Glutamatergic neuron (in vitro differentiated cells): ENCODE measurements at regions not wholly inside any gene's neighbourhood (a gene's known extent, or its start where the extent isn't known, plus 50 kb on each side); places are given as distances from the start of the nearest gene placed in this dataset.

ENCODE experiments used
- DNase-seq: peaks from one replicate; pipeline ENCODE4 v3.0.0; 2022
- H3K27ac Mint-ChIP-seq: one replicate; pipeline ENCODE4 v1.8.0; 2020; ENCODE audit warnings: mild to moderate bottlenecking, mixed read lengths, inconsistent platforms; ENCODE audit not compliant: unreplicated experiment
- H3K27me3 Mint-ChIP-seq: one replicate; pipeline ENCODE4 v1.8.0; 2020; ENCODE audit warnings: mild to moderate bottlenecking, moderate library complexity, mixed read lengths, inconsistent platforms; ENCODE audit not compliant: unreplicated experiment
- H3K36me3 Mint-ChIP-seq: one replicate; pipeline ENCODE4 v1.8.0; 2020; ENCODE audit warnings: mild to moderate bottlenecking, mixed read lengths, inconsistent platforms; ENCODE audit not compliant: unreplicated experiment
- H3K4me1 Mint-ChIP-seq: one replicate; pipeline ENCODE4 v1.8.0; 2020; ENCODE audit warnings: mild to moderate bottlenecking, low read depth, mixed read lengths, inconsistent platforms; ENCODE audit not compliant: unreplicated experiment
- H3K4me3 Mint-ChIP-seq: one replicate; pipeline ENCODE4 v1.8.0; 2020; ENCODE audit warnings: mild to moderate bottlenecking, mixed read lengths, inconsistent platforms; ENCODE audit not compliant: unreplicated experiment
- H3K9me3 Mint-ChIP-seq: one replicate; pipeline ENCODE4 v1.8.0; 2020; ENCODE audit warnings: mild to moderate bottlenecking, moderate library complexity, mixed read lengths, inconsistent platforms; ENCODE audit not compliant: unreplicated experiment
- TF ChIP-seq, protein P1 (sequence below): fragments of 200-600 bp; sonication (generic); IDR thresholded peaks from one replicate; pipeline ENCODE4 v1.5.0; 2021; ENCODE audit not compliant: partially characterized antibody, unreplicated experiment

DNA sequence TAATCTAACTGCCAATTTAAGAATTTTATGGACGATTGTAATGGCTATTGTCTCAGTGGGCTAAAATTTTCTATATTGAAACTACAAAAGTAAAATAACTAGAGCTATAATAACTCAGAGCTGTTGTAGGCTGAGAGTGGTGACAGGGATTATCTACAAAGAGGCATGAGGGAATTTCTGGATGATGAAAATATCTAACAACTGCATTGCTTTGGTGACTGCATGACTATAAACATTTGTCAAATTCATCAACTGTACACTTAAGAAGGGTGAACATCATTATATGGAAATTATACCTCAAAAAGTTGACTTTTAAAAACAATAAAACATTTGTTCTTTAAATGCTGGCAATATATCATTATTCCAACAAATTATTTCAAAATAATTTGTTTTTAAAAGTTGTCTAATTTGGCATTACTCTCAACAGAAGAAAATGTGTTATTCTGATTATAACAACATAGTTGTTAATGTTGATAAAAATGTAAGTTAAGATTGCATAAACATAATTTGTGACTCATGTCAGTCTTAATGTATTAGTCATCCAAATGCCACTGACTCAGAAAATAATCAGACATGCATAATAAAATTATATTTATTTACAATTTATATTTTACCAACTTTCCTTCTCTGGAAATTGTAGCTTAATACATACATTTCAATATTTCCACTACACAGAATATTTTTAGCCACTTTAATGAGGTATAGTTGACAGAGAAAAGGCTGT lies 865.1 kb upstream of the VRK2 start:
- TF ChIP-seq, protein P1, sequence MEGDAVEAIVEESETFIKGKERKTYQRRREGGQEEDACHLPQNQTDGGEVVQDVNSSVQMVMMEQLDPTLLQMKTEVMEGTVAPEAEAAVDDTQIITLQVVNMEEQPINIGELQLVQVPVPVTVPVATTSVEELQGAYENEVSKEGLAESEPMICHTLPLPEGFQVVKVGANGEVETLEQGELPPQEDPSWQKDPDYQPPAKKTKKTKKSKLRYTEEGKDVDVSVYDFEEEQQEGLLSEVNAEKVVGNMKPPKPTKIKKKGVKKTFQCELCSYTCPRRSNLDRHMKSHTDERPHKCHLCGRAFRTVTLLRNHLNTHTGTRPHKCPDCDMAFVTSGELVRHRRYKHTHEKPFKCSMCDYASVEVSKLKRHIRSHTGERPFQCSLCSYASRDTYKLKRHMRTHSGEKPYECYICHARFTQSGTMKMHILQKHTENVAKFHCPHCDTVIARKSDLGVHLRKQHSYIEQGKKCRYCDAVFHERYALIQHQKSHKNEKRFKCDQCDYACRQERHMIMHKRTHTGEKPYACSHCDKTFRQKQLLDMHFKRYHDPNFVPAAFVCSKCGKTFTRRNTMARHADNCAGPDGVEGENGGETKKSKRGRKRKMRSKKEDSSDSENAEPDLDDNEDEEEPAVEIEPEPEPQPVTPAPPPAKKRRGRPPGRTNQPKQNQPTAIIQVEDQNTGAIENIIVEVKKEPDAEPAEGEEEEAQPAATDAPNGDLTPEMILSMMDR: no peak
- no peaks in the 10 kb centered on the region for H3K27me3 Mint-ChIP-seq
- no peak overlapping the region for H3K4me3 Mint-ChIP-seq
- H3K27ac Mint-ChIP-seq: no peak overlapping the region
- H3K36me3 Mint-ChIP-seq: no peaks in the 10 kb centered on the region
- H3K4me1 Mint-ChIP-seq: no peaks in the 10 kb centered on the region
- H3K9me3 Mint-ChIP-seq: peaks cover 1% of the 10 kb centered on the region
- DNase-seq: no peak

DNA sequence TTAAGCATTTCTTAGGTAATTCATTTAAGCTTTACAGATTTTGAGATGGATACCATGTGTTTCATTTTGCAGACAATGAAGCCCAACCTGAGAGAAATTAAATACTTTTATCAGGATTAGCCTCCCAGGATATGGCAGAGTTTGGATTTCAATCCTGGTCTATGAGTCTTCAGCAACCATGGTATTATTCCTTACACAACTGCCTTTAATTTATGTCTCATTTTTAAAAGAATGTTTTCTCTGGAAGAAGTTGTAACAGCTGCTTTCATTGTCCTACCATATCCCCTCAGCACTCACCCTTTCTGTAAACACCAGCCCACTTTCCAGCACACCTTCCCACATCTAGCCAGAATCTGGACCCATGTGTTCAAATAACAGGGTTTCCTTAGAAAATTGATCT lies 863.7 kb upstream of the VRK2 start:
- Mint-ChIP-seq H3K27ac (no peak overlapping the region), H3K36me3 (no peaks in the 10 kb centered on the region)

DNA sequence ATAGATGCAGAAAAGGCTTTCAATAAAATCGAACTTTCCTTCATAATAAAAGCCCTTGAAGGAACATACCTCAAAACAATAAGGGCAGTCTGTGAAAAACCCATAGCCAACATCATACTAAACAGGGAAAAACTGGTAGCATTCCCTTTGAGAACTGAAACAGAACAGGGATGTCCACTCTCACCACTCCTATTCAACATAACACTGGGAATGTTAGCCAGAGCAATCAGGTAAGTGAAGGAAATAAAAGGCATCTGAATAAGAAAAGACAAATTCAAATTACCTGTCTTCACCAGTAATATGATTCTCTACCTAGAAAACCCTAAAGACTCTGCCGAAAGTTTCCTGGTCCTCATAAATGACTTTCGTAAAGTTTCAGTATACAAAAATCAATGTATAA lies 861.0 kb upstream of the VRK2 start:
- Mint-ChIP-seq H3K4me1 (no peaks in the 10 kb centered on the region), H3K27me3 (no peaks in the 10 kb centered on the region), H3K27ac (no peak overlapping the region), H3K36me3 (no peaks in the 10 kb centered on the region), H3K4me3 (no peak overlapping the region), H3K9me3 (no peaks in the 10 kb centered on the region)
- DNase-seq: no peak
- TF ChIP-seq, protein P1: no peak

More for the DNA sequence above, 863.7 kb upstream of the VRK2 start:
- TF ChIP-seq, protein P1: no peak
- Mint-ChIP-seq H3K27me3 (no peaks in the 10 kb centered on the region), H3K4me3 (no peak overlapping the region), H3K9me3 (no peaks in the 10 kb centered on the region), H3K4me1 (no peaks in the 10 kb centered on the region)
- no peak for DNase-seq

DNA sequence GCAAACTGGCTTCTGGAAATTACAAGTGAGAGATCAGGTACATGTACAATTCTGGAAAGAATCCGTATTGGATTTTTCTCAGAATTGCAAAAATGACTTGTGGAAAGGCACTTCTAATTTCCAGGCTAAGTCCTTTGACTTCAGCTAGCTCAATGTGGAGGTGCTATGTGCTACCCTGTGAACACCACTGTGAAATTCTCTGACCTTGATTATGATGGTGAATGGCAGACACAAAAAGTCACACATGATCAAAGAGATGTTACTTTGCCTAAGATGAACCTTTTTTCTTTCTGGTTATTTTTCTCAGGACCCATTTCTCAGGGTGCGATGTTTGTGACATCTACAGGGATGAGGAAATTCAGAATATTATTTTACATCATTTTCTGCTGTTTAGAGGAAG lies 856.6 kb upstream of the VRK2 start:
- no peaks in the 10 kb centered on the region for H3K36me3 Mint-ChIP-seq
- no peaks in the 10 kb centered on the region for H3K27me3 Mint-ChIP-seq
- TF ChIP-seq, protein P1: no peak
- no peaks in the 10 kb centered on the region for H3K4me1 Mint-ChIP-seq
- no peak for DNase-seq
- H3K27ac Mint-ChIP-seq: no peak overlapping the region
- H3K4me3 Mint-ChIP-seq: no peak overlapping the region
- no peaks in the 10 kb centered on the region for H3K9me3 Mint-ChIP-seq

DNA sequence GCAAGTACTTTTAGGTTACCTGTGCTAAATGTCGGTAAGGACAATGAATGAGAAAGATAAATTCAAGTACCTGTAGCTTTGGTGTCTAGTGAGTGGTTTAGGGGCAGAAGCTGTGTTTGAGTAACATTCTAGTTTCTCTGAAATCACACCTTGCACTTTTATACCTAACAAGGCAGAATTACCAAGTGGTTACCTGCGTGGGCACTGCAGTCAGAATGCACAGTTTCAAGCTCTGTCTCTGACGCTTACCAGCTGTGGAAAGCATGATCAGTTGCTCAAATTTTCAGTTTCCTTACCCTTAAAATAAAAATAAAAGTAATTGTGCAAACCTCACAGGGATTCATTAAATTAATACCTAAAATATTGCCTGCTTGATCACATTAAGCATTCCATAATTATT lies 846.9 kb upstream of the VRK2 start:
- Mint-ChIP-seq H3K27me3 (peaks cover 2% of the 10 kb centered on the region), H3K4me1 (no peaks in the 10 kb centered on the region), H3K9me3 (no peaks in the 10 kb centered on the region), H3K27ac (no peak overlapping the region), H3K36me3 (no peaks in the 10 kb centered on the region), H3K4me3 (no peak overlapping the region)
- TF ChIP-seq, protein P1: no peak
- no peak for DNase-seq
